Fibroblast of lung (primary cell): ENCODE measurements at regions not wholly inside any gene's neighbourhood (a gene's known extent, or its start where the extent isn't known, plus 50 kb on each side); places are given as distances from the start of the nearest gene placed in this dataset.
A peak's percentile ranks its signal among the peaks of the same experiment; 100 is the strongest.

Experiments used
- DNase-seq, 2 donors: peaks; one replicate each; pipeline versions ENCODE4 v3.0.0 to v3.0.0-alpha.2; 2010; ENCODE audit warnings: low read depth in 2 of 2
- H2AFZ ChIP-seq: 2 replicates; pipeline ENCODE4 v1.5.1; 2012; ENCODE audit warnings: low read length, control low read depth, inconsistent platforms
- H3K27ac ChIP-seq: 2 replicates; pipeline ENCODE4 v1.5.1; 2011; ENCODE audit warnings: low read length, control low read depth; ENCODE audit not compliant: insufficient read depth
- H3K27me3 ChIP-seq: 2 replicates; pipeline ENCODE4 v1.5.1; 2011; ENCODE audit warnings: mild to moderate bottlenecking, low read length; ENCODE audit not compliant: control insufficient read depth, insufficient read depth
- H3K36me3 ChIP-seq: 2 replicates; pipeline ENCODE4 v1.5.1; 2011; ENCODE audit warnings: low read length; ENCODE audit not compliant: control insufficient read depth, insufficient read depth
- H3K4me1 ChIP-seq: 2 replicates; pipeline ENCODE4 v1.5.1; 2011; ENCODE audit warnings: low read length; ENCODE audit not compliant: control insufficient read depth, insufficient read depth; ENCODE audit errors: extremely low read depth
- H3K4me2 ChIP-seq: 2 replicates; pipeline ENCODE4 v1.5.1; 2011; ENCODE audit warnings: low read length, control low read depth; ENCODE audit not compliant: insufficient read depth; ENCODE audit errors: extremely low read depth
- H3K4me3 ChIP-seq, 4 experiments: fragments of 200-600 bp in 1 of 4; sonication (generic) in 1 of 4; replicated peaks in 1 of 4; 2 replicates each; pipeline ENCODE4 v1.5.1; 2011 to 2016; ENCODE audit warnings: low read length in 4 of 4, low read depth in 3 of 4, mild to moderate bottlenecking in 3 of 4, control low read depth in 2 of 4, inconsistent platforms in 1 of 4, mixed read lengths in 1 of 4; ENCODE audit not compliant: insufficient read depth in 1 of 4; ENCODE audit errors: control extremely low read depth in 1 of 4
- H3K79me2 ChIP-seq: 2 replicates; pipeline ENCODE4 v1.5.1; 2012; ENCODE audit warnings: mild to moderate bottlenecking, low read length, inconsistent platforms; ENCODE audit not compliant: control insufficient read depth, insufficient read depth
- H3K9ac ChIP-seq: 2 replicates; pipeline ENCODE4 v1.5.1; 2011; ENCODE audit warnings: mild to moderate bottlenecking, low read length, control low read depth; ENCODE audit not compliant: insufficient read depth
- H3K9me3 ChIP-seq: 2 replicates; pipeline ENCODE4 v1.5.1; 2012; ENCODE audit warnings: low read depth, low read length; ENCODE audit not compliant: control insufficient read depth, insufficient read depth
- H4K20me1 ChIP-seq: 2 replicates; pipeline ENCODE4 v1.5.1; 2011; ENCODE audit warnings: low read length; ENCODE audit not compliant: control insufficient read depth, insufficient read depth; ENCODE audit errors: extremely low read depth
- EZH2 ChIP-seq: IDR thresholded peaks from 2 replicates; pipeline ENCODE4 v1.5.1; 2012; ENCODE audit warnings: low read length, control low read depth, mild to moderate bottlenecking; ENCODE audit errors: missing control alignments
- TF ChIP-seq, protein P1 (sequence below), 2 donors: IDR thresholded peaks in 1 of 2; conservative IDR thresholded peaks in 1 of 2; 1 replicate in 1 of 2; 2 replicates in 1 of 2; pipeline ENCODE4 v1.5.1; 2011 to 2012; ENCODE audit warnings: low read length in 2 of 2, control low read depth in 1 of 2, inconsistent platforms in 1 of 2, low read depth in 1 of 2, mild to moderate bottlenecking in 1 of 2

- H3K27ac ChIP-seq: no peak overlapping the region
- no peak for TF ChIP-seq EZH2
- TF ChIP-seq, protein P1, sequence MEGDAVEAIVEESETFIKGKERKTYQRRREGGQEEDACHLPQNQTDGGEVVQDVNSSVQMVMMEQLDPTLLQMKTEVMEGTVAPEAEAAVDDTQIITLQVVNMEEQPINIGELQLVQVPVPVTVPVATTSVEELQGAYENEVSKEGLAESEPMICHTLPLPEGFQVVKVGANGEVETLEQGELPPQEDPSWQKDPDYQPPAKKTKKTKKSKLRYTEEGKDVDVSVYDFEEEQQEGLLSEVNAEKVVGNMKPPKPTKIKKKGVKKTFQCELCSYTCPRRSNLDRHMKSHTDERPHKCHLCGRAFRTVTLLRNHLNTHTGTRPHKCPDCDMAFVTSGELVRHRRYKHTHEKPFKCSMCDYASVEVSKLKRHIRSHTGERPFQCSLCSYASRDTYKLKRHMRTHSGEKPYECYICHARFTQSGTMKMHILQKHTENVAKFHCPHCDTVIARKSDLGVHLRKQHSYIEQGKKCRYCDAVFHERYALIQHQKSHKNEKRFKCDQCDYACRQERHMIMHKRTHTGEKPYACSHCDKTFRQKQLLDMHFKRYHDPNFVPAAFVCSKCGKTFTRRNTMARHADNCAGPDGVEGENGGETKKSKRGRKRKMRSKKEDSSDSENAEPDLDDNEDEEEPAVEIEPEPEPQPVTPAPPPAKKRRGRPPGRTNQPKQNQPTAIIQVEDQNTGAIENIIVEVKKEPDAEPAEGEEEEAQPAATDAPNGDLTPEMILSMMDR (conservative IDR thresholded peaks at IDR 0.05 in 1 of 2, IDR thresholded peaks at IDR 0.05 in 1 of 2; ENCODE audit: low read depth in 1 of 2, low read length in 2 of 2): no peak
- H3K79me2 ChIP-seq: no peaks in the 10 kb centered on the region
- no peak overlapping the region for H3K4me2 ChIP-seq
- no peaks in the 10 kb centered on the region for H3K9me3 ChIP-seq
- H4K20me1 ChIP-seq: no peaks in the 10 kb centered on the region
- H3K4me1 ChIP-seq: no peaks in the 10 kb centered on the region
- no peak overlapping the region for H3K4me3 ChIP-seq
- peak; percentile 34 to 87 for DNase-seq
- no peaks in the 10 kb centered on the region for H3K36me3 ChIP-seq
- no peak overlapping the region for H2AFZ ChIP-seq
- no peak overlapping the region for H3K9ac ChIP-seq
- H3K27me3 ChIP-seq: no peaks in the 10 kb centered on the region
These were observed 751.2 kb downstream of the SATB2 start for GRCh38 chr2:198706476-198707082.

GRCh38 chr2:198703281-198703680 lies 754.5 kb downstream of the SATB2 start:
- Histone ChIP-seq H3K9ac (no peak overlapping the region), H3K27ac (no peak overlapping the region), H3K4me2 (no peak overlapping the region), H3K79me2 (no peaks in the 10 kb centered on the region), H3K4me1 (no peaks in the 10 kb centered on the region), H3K27me3 (no peaks in the 10 kb centered on the region), H4K20me1 (no peaks in the 10 kb centered on the region), H3K36me3 (no peaks in the 10 kb centered on the region), H3K4me3 (no peak overlapping the region), H3K9me3 (no peaks in the 10 kb centered on the region), H2AFZ (no peak overlapping the region)
- TF ChIP-seq EZH2: no peak
- TF ChIP-seq, protein P1 (conservative IDR thresholded peaks at IDR 0.05 in 1 of 2, IDR thresholded peaks at IDR 0.05 in 1 of 2; ENCODE audit: low read depth in 1 of 2, low read length in 2 of 2): no peak
- DNase-seq: no peak

GRCh38 chr2:198702796-198703195 lies 754.9 kb downstream of the SATB2 start:
- Histone ChIP-seq H4K20me1 (no peaks in the 10 kb centered on the region), H3K79me2 (no peaks in the 10 kb centered on the region), H3K4me2 (no peak overlapping the region), H3K4me1 (no peaks in the 10 kb centered on the region), H3K9me3 (no peaks in the 10 kb centered on the region), H3K36me3 (no peaks in the 10 kb centered on the region), H2AFZ (no peak overlapping the region), H3K9ac (no peak overlapping the region), H3K27ac (no peak overlapping the region), H3K4me3 (no peak overlapping the region), H3K27me3 (no peaks in the 10 kb centered on the region)
- no peak for DNase-seq
- no peak for TF ChIP-seq EZH2
